ENCODE measurements at regions not wholly inside any gene's neighbourhood (a gene's known extent, or its start where the extent isn't known, plus 50 kb on each side); places are given as distances from the start of the nearest gene placed in this dataset.
"Not testable (repeated sequence)": the region's sequence is repeated elsewhere in the genome, so short reads cannot be mapped to it uniquely, and the experiment has no call there.

DNA sequence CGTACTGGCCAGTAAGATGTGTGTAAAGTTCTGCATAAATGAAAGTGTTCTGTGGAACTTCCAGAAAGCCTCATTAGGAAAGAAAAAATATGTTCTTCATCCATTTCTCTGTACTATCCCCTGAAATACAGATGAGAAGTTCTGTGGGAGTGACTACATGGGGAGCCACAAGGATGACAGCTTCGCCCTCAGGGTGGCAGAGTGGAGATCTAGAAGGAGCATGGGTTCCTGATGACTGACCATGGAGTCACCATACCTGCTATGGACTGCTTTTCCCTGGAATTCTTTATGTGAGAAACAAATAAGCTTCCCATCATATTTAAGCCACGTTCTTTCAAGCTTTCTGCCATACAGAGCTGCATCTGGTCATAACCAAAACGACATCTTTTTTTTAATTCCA is 113.9 kb upstream of the RGS1 start:
- Mint-ChIP-seq H3K27ac (no peak overlapping the region), H3K4me1 (ENCODE audit: low read depth) (no peaks in the 10 kb centered on the region), H3K36me3 (ENCODE audit: low read depth) (no peaks in the 10 kb centered on the region), H3K9me3 (no peaks in the 10 kb centered on the region), H3K27me3 (peaks cover 23% of the 10 kb centered on the region), H3K4me3 (no peak overlapping the region)

DNA sequence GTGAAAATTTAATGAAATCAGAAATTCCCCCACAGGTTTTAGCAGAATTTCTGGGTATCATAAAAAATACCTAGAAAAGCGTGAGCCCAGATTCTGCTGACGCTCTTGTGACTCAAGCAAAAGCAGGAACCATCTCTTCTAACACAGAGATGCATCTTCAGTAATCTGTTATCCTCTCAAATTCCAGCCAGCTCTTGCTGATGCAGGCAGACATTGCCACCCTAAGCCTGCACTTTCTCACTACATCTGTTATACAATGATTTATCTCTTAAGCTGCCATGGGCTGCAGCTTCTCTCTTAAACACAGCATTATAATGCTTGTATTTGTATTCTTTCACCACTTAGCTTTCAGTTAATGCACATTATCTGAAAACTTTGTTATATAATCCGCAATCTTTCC is 113.0 kb upstream of the RGS1 start:
- H3K9me3 Mint-ChIP-seq = no peaks in the 10 kb centered on the region
- peaks cover 25% of the 10 kb centered on the region for H3K27me3 Mint-ChIP-seq
- H3K27ac Mint-ChIP-seq = no peak overlapping the region
- no peaks in the 10 kb centered on the region for H3K36me3 Mint-ChIP-seq (ENCODE audit: low read depth)
- H3K4me3 Mint-ChIP-seq = no peak overlapping the region
- H3K4me1 Mint-ChIP-seq (ENCODE audit: low read depth) = no peaks in the 10 kb centered on the region

DNA sequence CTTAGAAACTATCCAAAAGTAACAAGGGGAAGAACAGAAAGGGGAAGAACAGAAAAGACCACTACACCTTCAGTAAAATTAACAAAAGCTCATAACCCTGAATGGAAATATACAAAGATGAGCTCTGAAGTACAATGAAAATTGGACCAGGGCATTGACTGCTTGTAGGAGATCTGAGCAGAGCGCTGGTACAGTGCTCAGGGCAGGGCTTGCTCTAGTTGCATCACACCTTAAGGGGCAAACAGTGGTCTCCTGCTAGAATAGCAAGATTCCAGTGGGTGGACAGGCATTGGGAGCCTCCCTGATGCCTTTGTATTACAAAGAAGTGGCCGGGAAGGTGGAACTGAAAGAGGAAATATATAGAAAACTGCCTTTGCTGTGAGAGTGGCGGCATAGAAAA is 111.9 kb upstream of the RGS1 start:
- H3K27me3 Mint-ChIP-seq = peaks cover 31% of the 10 kb centered on the region
- no peaks in the 10 kb centered on the region for H3K4me1 Mint-ChIP-seq (ENCODE audit: low read depth)
- no peaks in the 10 kb centered on the region for H3K9me3 Mint-ChIP-seq
- H3K27ac Mint-ChIP-seq = no peak overlapping the region
- H3K4me3 Mint-ChIP-seq = no peak overlapping the region
- H3K36me3 Mint-ChIP-seq (ENCODE audit: low read depth) = no peaks in the 10 kb centered on the region

- not testable (repeated sequence) for H3K4me1 Mint-ChIP-seq (ENCODE audit: low read depth); H3K4me3 Mint-ChIP-seq; H3K27ac Mint-ChIP-seq; H3K36me3 Mint-ChIP-seq (ENCODE audit: low read depth); H3K9me3 Mint-ChIP-seq
- H3K27me3 Mint-ChIP-seq = peaks cover 43% of the 10 kb centered on the region
Measured at GRCh38 chr1:192465221-192465620, 110.4 kb upstream of the RGS1 start.

GRCh38 chr1:192474080-192474683 is 101.4 kb upstream of the RGS1 start:
- no peaks in the 10 kb centered on the region for H3K36me3 Mint-ChIP-seq (ENCODE audit: low read depth)
- no peaks in the 10 kb centered on the region for H3K4me1 Mint-ChIP-seq (ENCODE audit: low read depth)
- H3K9me3 Mint-ChIP-seq = no peaks in the 10 kb centered on the region
- no peak overlapping the region for H3K4me3 Mint-ChIP-seq
- H3K27me3 Mint-ChIP-seq = peaks cover 16% of the 10 kb centered on the region
- no peak overlapping the region for H3K27ac Mint-ChIP-seq

GRCh38 chr1:192475329-192475728 is 100.2 kb upstream of the RGS1 start:
- Mint-ChIP-seq H3K4me3 (no peak overlapping the region), H3K27ac (no peak overlapping the region), H3K36me3 (ENCODE audit: low read depth) (no peaks in the 10 kb centered on the region), H3K27me3 (peaks cover 6% of the 10 kb centered on the region), H3K9me3 (no peaks in the 10 kb centered on the region), H3K4me1 (ENCODE audit: low read depth) (no peaks in the 10 kb centered on the region)

GRCh38 chr1:192475970-192476369 is 99.6 kb upstream of the RGS1 start:
- peaks cover 4% of the 10 kb centered on the region for H3K27me3 Mint-ChIP-seq
- H3K36me3 Mint-ChIP-seq (ENCODE audit: low read depth) = no peaks in the 10 kb centered on the region
- no peaks in the 10 kb centered on the region for H3K9me3 Mint-ChIP-seq
- H3K27ac Mint-ChIP-seq = no peak overlapping the region
- no peaks in the 10 kb centered on the region for H3K4me1 Mint-ChIP-seq (ENCODE audit: low read depth)
- no peak overlapping the region for H3K4me3 Mint-ChIP-seq

DNA sequence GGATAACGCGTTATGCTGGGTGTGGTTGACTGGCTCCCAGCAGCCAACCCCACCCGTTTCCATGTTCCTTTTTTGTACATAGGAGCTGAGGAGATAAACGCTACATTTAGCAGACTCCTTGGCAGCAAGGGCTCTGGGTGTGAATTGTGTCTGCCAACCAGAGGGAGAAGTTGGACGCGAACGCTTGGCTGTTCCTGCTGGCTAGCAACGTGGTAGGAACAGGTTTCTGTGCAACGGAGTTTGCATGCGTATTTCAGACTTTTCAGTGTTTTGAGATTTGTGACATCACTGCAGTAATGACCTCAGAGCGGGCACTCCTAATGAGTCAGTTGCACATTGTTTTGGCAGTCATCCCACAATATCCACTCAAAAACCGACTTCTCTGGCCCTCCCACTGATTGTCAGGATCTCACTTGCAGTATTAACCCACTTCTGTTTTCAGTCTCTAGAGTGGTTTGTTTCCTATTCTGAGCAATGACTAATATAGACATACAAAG is 98.7 kb upstream of the RGS1 start:
- Mint-ChIP-seq H3K4me3 (no peak overlapping the region), H3K36me3 (ENCODE audit: low read depth) (no peaks in the 10 kb centered on the region), H3K27ac (no peak overlapping the region), H3K9me3 (no peaks in the 10 kb centered on the region), H3K27me3 (peaks cover 4% of the 10 kb centered on the region), H3K4me1 (ENCODE audit: low read depth) (no peaks in the 10 kb centered on the region)

DNA sequence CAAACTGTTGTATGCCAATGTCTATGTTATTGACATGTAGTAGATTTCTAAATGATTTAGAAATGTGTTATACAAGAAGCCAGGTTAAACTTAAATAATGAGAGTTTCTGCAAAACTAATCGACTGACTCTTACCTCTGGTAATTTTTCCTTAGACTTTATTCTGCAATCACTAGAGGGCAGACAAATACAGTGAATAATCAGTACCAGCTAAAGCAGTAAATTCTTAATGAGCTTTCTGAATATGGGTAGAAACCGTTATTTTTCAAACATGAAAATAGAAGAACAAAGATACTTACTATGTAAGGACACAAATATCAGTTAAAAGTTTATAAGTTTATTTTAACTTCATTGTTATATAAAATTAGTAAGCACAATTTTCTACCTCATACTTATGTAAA is 97.9 kb upstream of the RGS1 start:
- H3K36me3 Mint-ChIP-seq (ENCODE audit: low read depth) = no peaks in the 10 kb centered on the region
- no peaks in the 10 kb centered on the region for H3K9me3 Mint-ChIP-seq
- H3K27me3 Mint-ChIP-seq = peaks cover 4% of the 10 kb centered on the region
- no peaks in the 10 kb centered on the region for H3K4me1 Mint-ChIP-seq (ENCODE audit: low read depth)
- no peak overlapping the region for H3K4me3 Mint-ChIP-seq
- H3K27ac Mint-ChIP-seq = no peak overlapping the region

DNA sequence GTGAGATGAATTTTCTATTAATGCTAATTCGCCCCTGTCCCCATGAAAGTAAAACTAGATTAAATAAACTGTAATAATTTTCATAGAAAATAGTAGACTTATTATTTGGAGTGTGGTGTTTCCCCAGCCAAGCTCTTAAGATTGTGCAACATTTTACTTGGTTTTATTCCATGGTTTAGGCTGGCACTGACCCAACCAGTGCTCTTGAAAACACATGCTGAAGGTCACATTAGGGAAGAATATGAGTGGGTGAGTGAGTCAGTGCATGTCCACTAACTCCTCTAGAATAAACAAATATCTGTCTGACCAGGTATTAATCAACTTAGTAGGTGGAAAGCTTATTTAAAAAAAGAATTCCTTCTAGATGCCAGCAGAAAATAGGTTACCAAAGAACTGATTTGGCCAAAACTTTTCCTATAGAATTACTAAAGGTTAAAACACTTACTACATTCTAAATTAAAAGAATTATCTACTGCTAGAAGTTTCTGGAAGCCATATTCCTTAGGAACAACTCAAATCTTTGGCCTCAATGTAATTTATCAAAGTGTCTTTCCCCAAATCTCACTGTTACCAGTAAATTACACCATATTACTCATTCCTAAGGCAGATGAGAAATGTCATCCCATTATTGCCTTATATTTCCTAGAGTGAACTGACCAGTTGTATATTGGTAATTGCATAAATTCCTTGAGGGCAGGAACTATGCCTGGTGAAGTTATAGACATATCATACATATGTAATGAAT is 89.7 kb upstream of the RGS1 start:
- H3K9me3 Mint-ChIP-seq = no peaks in the 10 kb centered on the region
- H3K27me3 Mint-ChIP-seq = peaks cover 7% of the 10 kb centered on the region
- no peaks in the 10 kb centered on the region for H3K36me3 Mint-ChIP-seq (ENCODE audit: low read depth)

GRCh38 chr1:192488058-192488457 is 87.5 kb upstream of the RGS1 start:
- no peaks in the 10 kb centered on the region for H3K9me3 Mint-ChIP-seq
- no peak overlapping the region for H3K4me3 Mint-ChIP-seq
- peaks cover 7% of the 10 kb centered on the region for H3K27me3 Mint-ChIP-seq
- peaks cover 6% of the 10 kb centered on the region for H3K4me1 Mint-ChIP-seq (ENCODE audit: low read depth)
- H3K27ac Mint-ChIP-seq = no peak overlapping the region
- no peaks in the 10 kb centered on the region for H3K36me3 Mint-ChIP-seq (ENCODE audit: low read depth)

More for the DNA sequence above, 89.7 kb upstream of the RGS1 start:
- Mint-ChIP-seq H3K4me1 (ENCODE audit: low read depth) (peaks cover 6% of the 10 kb centered on the region), H3K27ac (no peak overlapping the region), H3K4me3 (no peak overlapping the region)

- no peaks in the 10 kb centered on the region for H3K36me3 Mint-ChIP-seq (ENCODE audit: low read depth)
- no peaks in the 10 kb centered on the region for H3K9me3 Mint-ChIP-seq
- H3K27me3 Mint-ChIP-seq = peaks cover 7% of the 10 kb centered on the region
- H3K4me3 Mint-ChIP-seq = no peak overlapping the region
- peaks cover 6% of the 10 kb centered on the region for H3K4me1 Mint-ChIP-seq (ENCODE audit: low read depth)
- H3K27ac Mint-ChIP-seq = no peak overlapping the region
Measured at GRCh38 chr1:192489047-192489446, 86.5 kb upstream of the RGS1 start.

GRCh38 chr1:192489748-192490147 is 85.8 kb upstream of the RGS1 start:
- no peak overlapping the region for H3K4me3 Mint-ChIP-seq
- peaks cover 6% of the 10 kb centered on the region for H3K4me1 Mint-ChIP-seq (ENCODE audit: low read depth)
- no peaks in the 10 kb centered on the region for H3K9me3 Mint-ChIP-seq
- no peaks in the 10 kb centered on the region for H3K36me3 Mint-ChIP-seq (ENCODE audit: low read depth)
- H3K27ac Mint-ChIP-seq = no peak overlapping the region
- H3K27me3 Mint-ChIP-seq = peaks cover 7% of the 10 kb centered on the region

- no peaks in the 10 kb centered on the region for H3K36me3 Mint-ChIP-seq (ENCODE audit: low read depth)
- H3K27ac Mint-ChIP-seq = no peak overlapping the region
Measured at GRCh38 chr1:192491804-192492554, 83.6 kb upstream of the RGS1 start.

GRCh38 chr1:192493584-192493983 is 82.0 kb upstream of the RGS1 start:
- Mint-ChIP-seq H3K27ac (no peak overlapping the region), H3K4me3 (no peak overlapping the region), H3K27me3 (no peaks in the 10 kb centered on the region), H3K4me1 (ENCODE audit: low read depth) (peaks cover 19% of the 10 kb centered on the region), H3K9me3 (no peaks in the 10 kb centered on the region), H3K36me3 (ENCODE audit: low read depth) (no peaks in the 10 kb centered on the region)

More at GRCh38 chr1:192491804-192492554, 83.6 kb upstream of the RGS1 start:
- Mint-ChIP-seq H3K9me3 (no peaks in the 10 kb centered on the region), H3K27me3 (no peaks in the 10 kb centered on the region), H3K4me1 (ENCODE audit: low read depth) (peaks cover 6% of the 10 kb centered on the region), H3K4me3 (no peak overlapping the region)
